ENCODE measurements at regions not wholly inside any gene's neighbourhood (a gene's known extent, or its start where the extent isn't known, plus 50 kb on each side); places are given as distances from the start of the nearest gene placed in this dataset.

DNA sequence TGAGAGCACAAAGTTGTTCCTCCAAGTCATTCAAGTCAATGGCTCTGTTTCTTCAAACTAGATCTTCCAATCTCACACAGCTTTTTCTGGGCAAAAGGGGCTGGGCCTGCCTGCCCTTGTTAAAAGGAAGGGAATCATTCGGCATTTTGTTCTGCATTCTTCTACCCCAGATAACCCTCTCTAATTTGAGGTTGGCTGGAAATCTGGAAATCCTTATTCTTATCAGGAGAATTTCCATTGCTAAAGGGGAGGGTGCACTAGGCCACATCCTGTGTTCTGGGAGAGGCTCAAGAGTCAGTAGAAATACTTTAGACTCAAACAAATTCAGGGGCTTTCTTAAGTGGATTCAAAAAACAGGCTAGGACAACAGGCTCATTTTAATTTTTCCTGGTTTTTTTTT is 384.7 kb upstream of the ZNF462 start:
- Mint-ChIP-seq H3K27ac (no peak overlapping the region), H3K36me3 (peaks cover 14% of the 10 kb centered on the region), H3K27me3 (ENCODE audit: low read depth) (no peaks in the 10 kb centered on the region; the same call in 1 of the 2 replicates), H3K4me1 (peaks cover 11% of the 10 kb centered on the region), H3K9me3 (peaks cover 21% of the 10 kb centered on the region), H3K4me3 (no peak overlapping the region)
- ChIA-PET CTCF (no interaction called here), POLR2A (interaction anchor here (0.7 kb wide), 1 partner anchor 49 kb away, joined by 3 read pairs; no protein-coding TSS in a partner anchor)
- TF ChIP-seq TEAD4 (CRISPR knock-in tag; IDR thresholded peaks at IDR 0.05), result no peak
- TF ChIP-seq IRF2 (CRISPR knock-in tag; IDR thresholded peaks at IDR 0.05; ENCODE audit: borderline replicate concordance, low read depth), result no peak
- TF ChIP-seq CBFB (CRISPR knock-in tag; IDR thresholded peaks at IDR 0.05; ENCODE audit: low read depth), result no peak
- TF ChIP-seq, protein P1, sequence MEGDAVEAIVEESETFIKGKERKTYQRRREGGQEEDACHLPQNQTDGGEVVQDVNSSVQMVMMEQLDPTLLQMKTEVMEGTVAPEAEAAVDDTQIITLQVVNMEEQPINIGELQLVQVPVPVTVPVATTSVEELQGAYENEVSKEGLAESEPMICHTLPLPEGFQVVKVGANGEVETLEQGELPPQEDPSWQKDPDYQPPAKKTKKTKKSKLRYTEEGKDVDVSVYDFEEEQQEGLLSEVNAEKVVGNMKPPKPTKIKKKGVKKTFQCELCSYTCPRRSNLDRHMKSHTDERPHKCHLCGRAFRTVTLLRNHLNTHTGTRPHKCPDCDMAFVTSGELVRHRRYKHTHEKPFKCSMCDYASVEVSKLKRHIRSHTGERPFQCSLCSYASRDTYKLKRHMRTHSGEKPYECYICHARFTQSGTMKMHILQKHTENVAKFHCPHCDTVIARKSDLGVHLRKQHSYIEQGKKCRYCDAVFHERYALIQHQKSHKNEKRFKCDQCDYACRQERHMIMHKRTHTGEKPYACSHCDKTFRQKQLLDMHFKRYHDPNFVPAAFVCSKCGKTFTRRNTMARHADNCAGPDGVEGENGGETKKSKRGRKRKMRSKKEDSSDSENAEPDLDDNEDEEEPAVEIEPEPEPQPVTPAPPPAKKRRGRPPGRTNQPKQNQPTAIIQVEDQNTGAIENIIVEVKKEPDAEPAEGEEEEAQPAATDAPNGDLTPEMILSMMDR (IDR thresholded peaks at IDR 0.05), result no peak
- TF ChIP-seq RORB (CRISPR knock-in tag; IDR thresholded peaks at IDR 0.05), result no peak
- no peak for TF ChIP-seq GTF2I (CRISPR knock-in tag; conservative IDR thresholded peaks at IDR 0.05)
- TF ChIP-seq, protein P2, sequence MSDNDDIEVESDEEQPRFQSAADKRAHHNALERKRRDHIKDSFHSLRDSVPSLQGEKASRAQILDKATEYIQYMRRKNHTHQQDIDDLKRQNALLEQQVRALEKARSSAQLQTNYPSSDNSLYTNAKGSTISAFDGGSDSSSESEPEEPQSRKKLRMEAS (CRISPR knock-in tag; IDR thresholded peaks at IDR 0.05), result no peak
- TF ChIP-seq JAZF1 (CRISPR knock-in tag; IDR thresholded peaks at IDR 0.05), result no peak
- TF ChIP-seq ZNF671 (CRISPR knock-in tag; IDR thresholded peaks at IDR 0.05), result no peak
- no peak for TF ChIP-seq FOXP1 (CRISPR knock-in tag; IDR thresholded peaks at IDR 0.05; ENCODE audit: borderline replicate concordance)
- TF ChIP-seq MXD4 (CRISPR knock-in tag; IDR thresholded peaks at IDR 0.05; ENCODE audit: borderline replicate concordance), result no peak
- TF ChIP-seq, protein P3, sequence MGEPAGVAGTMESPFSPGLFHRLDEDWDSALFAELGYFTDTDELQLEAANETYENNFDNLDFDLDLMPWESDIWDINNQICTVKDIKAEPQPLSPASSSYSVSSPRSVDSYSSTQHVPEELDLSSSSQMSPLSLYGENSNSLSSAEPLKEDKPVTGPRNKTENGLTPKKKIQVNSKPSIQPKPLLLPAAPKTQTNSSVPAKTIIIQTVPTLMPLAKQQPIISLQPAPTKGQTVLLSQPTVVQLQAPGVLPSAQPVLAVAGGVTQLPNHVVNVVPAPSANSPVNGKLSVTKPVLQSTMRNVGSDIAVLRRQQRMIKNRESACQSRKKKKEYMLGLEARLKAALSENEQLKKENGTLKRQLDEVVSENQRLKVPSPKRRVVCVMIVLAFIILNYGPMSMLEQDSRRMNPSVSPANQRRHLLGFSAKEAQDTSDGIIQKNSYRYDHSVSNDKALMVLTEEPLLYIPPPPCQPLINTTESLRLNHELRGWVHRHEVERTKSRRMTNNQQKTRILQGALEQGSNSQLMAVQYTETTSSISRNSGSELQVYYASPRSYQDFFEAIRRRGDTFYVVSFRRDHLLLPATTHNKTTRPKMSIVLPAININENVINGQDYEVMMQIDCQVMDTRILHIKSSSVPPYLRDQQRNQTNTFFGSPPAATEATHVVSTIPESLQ (CRISPR knock-in tag; IDR thresholded peaks at IDR 0.05), result no peak
- no peak for TF ChIP-seq ZNF423 (CRISPR knock-in tag; IDR thresholded peaks at IDR 0.05)
- TF ChIP-seq NFE2L1 (CRISPR knock-in tag; IDR thresholded peaks at IDR 0.05), result no peak
- TF ChIP-seq TCF7 (CRISPR knock-in tag; IDR thresholded peaks at IDR 0.05; ENCODE audit: low read depth), result no peak
- TF ChIP-seq FOXJ3 (CRISPR knock-in tag; IDR thresholded peaks at IDR 0.05; ENCODE audit: borderline replicate concordance), result no peak
- TF ChIP-seq, protein P4, sequence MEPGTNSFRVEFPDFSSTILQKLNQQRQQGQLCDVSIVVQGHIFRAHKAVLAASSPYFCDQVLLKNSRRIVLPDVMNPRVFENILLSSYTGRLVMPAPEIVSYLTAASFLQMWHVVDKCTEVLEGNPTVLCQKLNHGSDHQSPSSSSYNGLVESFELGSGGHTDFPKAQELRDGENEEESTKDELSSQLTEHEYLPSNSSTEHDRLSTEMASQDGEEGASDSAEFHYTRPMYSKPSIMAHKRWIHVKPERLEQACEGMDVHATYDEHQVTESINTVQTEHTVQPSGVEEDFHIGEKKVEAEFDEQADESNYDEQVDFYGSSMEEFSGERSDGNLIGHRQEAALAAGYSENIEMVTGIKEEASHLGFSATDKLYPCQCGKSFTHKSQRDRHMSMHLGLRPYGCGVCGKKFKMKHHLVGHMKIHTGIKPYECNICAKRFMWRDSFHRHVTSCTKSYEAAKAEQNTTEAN (CRISPR knock-in tag; IDR thresholded peaks at IDR 0.05), result no peak
- TF ChIP-seq, protein P5, sequence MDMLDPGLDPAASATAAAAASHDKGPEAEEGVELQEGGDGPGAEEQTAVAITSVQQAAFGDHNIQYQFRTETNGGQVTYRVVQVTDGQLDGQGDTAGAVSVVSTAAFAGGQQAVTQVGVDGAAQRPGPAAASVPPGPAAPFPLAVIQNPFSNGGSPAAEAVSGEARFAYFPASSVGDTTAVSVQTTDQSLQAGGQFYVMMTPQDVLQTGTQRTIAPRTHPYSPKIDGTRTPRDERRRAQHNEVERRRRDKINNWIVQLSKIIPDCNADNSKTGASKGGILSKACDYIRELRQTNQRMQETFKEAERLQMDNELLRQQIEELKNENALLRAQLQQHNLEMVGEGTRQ (CRISPR knock-in tag; IDR thresholded peaks at IDR 0.05), result no peak
- no peak for ATAC-seq
- no peak for DNase-seq (ENCODE audit: low spot score)

DNA sequence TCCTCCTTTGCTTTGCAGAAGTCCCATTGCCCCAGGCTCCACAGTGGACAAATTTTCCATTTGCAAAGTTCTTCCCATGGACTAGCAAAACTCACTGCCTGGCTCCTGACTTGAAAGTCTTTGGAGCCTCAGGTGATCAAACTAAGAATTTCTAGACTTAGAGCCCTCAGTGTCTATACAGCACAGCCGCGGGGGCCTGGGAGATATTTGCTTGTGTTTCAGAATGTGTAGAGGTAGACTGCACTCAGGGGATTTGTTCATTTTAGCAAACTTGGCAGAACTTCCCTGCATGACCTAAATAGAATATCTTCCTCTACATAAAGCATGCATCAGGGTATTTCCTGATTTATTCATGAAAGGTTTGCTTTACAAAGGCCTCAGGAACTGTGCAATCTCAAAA is 384.2 kb upstream of the ZNF462 start:
- CTCF ChIA-PET, result no interaction called here
- H3K36me3 Mint-ChIP-seq, result peaks cover 11% of the 10 kb centered on the region
- no peaks in the 10 kb centered on the region; the same call in 1 of the 2 replicates for H3K27me3 Mint-ChIP-seq (ENCODE audit: low read depth)

More for the DNA sequence above, 384.2 kb upstream of the ZNF462 start:
- peaks cover 11% of the 10 kb centered on the region for H3K4me1 Mint-ChIP-seq
- POLR2A ChIA-PET, result interaction anchor here (0.7 kb wide), 1 partner anchor 48 kb away, joined by 3 read pairs; no protein-coding TSS in a partner anchor
- TF ChIP-seq, protein P6, sequence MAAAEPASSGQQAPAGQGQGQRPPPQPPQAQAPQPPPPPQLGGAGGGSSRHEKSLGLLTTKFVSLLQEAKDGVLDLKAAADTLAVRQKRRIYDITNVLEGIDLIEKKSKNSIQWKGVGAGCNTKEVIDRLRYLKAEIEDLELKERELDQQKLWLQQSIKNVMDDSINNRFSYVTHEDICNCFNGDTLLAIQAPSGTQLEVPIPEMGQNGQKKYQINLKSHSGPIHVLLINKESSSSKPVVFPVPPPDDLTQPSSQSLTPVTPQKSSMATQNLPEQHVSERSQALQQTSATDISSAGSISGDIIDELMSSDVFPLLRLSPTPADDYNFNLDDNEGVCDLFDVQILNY (CRISPR knock-in tag; IDR thresholded peaks at IDR 0.05), result no peak
- H3K27ac Mint-ChIP-seq, result no peak overlapping the region
- peaks cover 17% of the 10 kb centered on the region for H3K9me3 Mint-ChIP-seq
- DNase-seq (ENCODE audit: low spot score) (no peak), ATAC-seq (no peak)
- H3K4me3 Mint-ChIP-seq, result no peak overlapping the region

Measured in WTC11 (cell line).